K562 (cell line): ENCODE measurements at regions not wholly inside any gene's neighbourhood (a gene's known extent, or its start where the extent isn't known, plus 50 kb on each side); places are given as distances from the start of the nearest gene placed in this dataset.

Experiments used
- ATAC-seq: fragments of 200-7000 bp; cut with Tn5 transposase; 3 replicates; pipeline ENCODE4 v1.9.1; 2020; ENCODE audit warnings: moderate library complexity
- BruUV-seq: library from RNA; stranded (reverse); fragments of 400-500 nt; replicated peaks from 2 replicates; lab custom pipeline; 2021; lab: Mats Ljungman, UMichigan
- CTCF ChIA-PET: fragments of 300-600 bp; formaldehyde crosslinking; extraction: SDS; loops from one replicate; lab custom pipeline; 2021; ENCODE audit warnings: low intra/inter-chr PET ratio; lab: Yijun Ruan, JAX
- POLR2A ChIA-PET: fragments of 300-600, 350-650 bp; sonication (Branson Sonifier 250); formaldehyde crosslinking; extraction: SDS; loops from one replicate; lab custom pipeline; 2021; ENCODE audit warnings: antibody characterized with exemption, inconsistent platforms; lab: Yijun Ruan, JAX
- DNase-seq, 4 experiments: peaks; one replicate each; pipeline versions ENCODE4 v3.0.0 to v3.0.0-alpha.2; 2011 to 2018; ENCODE audit warnings: low spot score in 3 of 4, mixed read lengths in 3 of 4; ENCODE audit errors: extremely low read depth in 1 of 4
- FAIRE-seq: peaks from 2 replicates; lab custom pipeline; 2011; peaks lifted over from hg19 to GRCh38; lab: Jason Lieb, UNC
- H2AFZ ChIP-seq: 2 replicates; pipeline ENCODE4 v1.6.0; 2011; ENCODE audit warnings: low read depth, low read length, control low read depth, inconsistent platforms
- H3K27ac ChIP-seq: fragments of 200-600 bp; 3 replicates; pipeline ENCODE4 v1.8.0; 2011; ENCODE audit warnings: low read depth, mild to moderate bottlenecking, control low read depth, inconsistent platforms, low read length, moderate library complexity, mixed read lengths; ENCODE audit errors: extremely low read depth
- H3K27me3 ChIP-seq, 2 experiments: fragments of 300-600 bp in 1 of 2; 2 replicates in 1 of 2; 3 replicates in 1 of 2; pipeline versions ENCODE4 v1.6.0 to v1.8.0; 2011; ENCODE audit warnings: inconsistent platforms in 2 of 2, low read length in 2 of 2, mild to moderate bottlenecking in 1 of 2, mixed read lengths in 1 of 2, moderate library complexity in 1 of 2; ENCODE audit not compliant: control insufficient read depth in 2 of 2, insufficient read depth in 2 of 2
- H3K36me3 ChIP-seq: fragments of 300-600 bp; 3 replicates; pipeline ENCODE4 v1.8.0; 2011; ENCODE audit warnings: mild to moderate bottlenecking, low read length, inconsistent platforms; ENCODE audit not compliant: control insufficient read depth, insufficient read depth
- H3K4me1 ChIP-seq, 2 experiments: fragments of 200-600 bp in 1 of 2; replicated peaks in 1 of 2; 2 replicates in 1 of 2; 3 replicates in 1 of 2; pipeline versions ENCODE4 v1.5.1 to v1.8.0; 2011; ENCODE audit warnings: inconsistent platforms in 2 of 2, low read length in 2 of 2, mild to moderate bottlenecking in 1 of 2, mixed read lengths in 1 of 2, moderate library complexity in 1 of 2; ENCODE audit not compliant: control insufficient read depth in 2 of 2, insufficient read depth in 2 of 2
- H3K4me2 ChIP-seq: 2 replicates; pipeline ENCODE4 v1.6.1; 2011; ENCODE audit warnings: low read length, control low read depth, inconsistent platforms, mixed read lengths; ENCODE audit not compliant: insufficient read depth
- H3K4me3 ChIP-seq: fragments of 200-600 bp; sonication (generic), shearing (Covaris generic); 2 replicates; pipeline ENCODE4 v1.5.1; 2016; ENCODE audit warnings: control low read depth, inconsistent platforms
- H3K79me2 ChIP-seq: fragments of 200-600 bp; 3 replicates; pipeline ENCODE4 v1.8.0; 2011; ENCODE audit warnings: low read length, inconsistent platforms; ENCODE audit not compliant: control insufficient read depth, insufficient read depth
- H3K9ac ChIP-seq, 2 experiments: 2 replicates each; pipeline versions ENCODE4 v1.6.0 to v1.6.1; 2011; ENCODE audit warnings: low read depth in 2 of 2, low read length in 2 of 2, control low read depth in 1 of 2, inconsistent platforms in 1 of 2, mild to moderate bottlenecking in 1 of 2, mixed read lengths in 1 of 2; ENCODE audit not compliant: insufficient read depth in 1 of 2
- H3K9me1 ChIP-seq: one replicate; pipeline ENCODE4 v1.6.0; 2011; ENCODE audit warnings: inconsistent platforms, mild to moderate bottlenecking, low read length, moderate library complexity; ENCODE audit not compliant: control insufficient read depth, insufficient read depth
- H3K9me3 ChIP-seq: replicated peaks from 2 replicates; pipeline ENCODE4 v1.5.1; 2011; ENCODE audit warnings: low read depth, low read length, inconsistent platforms; ENCODE audit not compliant: control insufficient read depth, insufficient read depth
- H4K20me1 ChIP-seq: replicated peaks from 2 replicates; pipeline ENCODE4 v1.6.1; 2011; ENCODE audit warnings: low read length, inconsistent platforms, mixed read lengths; ENCODE audit not compliant: control insufficient read depth, insufficient read depth
- ELK1 ChIP-seq: sonication (generic); formaldehyde crosslinking; IDR thresholded peaks from 2 replicates; pipeline ENCODE4 v1.8.1; 2022; ENCODE audit warnings: missing genetic modification reagents
- ETV6 ChIP-seq, 3 experiments: fragments of 150-350 bp in 1 of 3; sonication (generic) in 1 of 3; formaldehyde crosslinking in 1 of 3; IDR thresholded peaks; 2 replicates each; pipeline versions ENCODE4 v1.6.1 to v1.8.0; 2014 to 2022; ENCODE audit warnings: borderline replicate concordance in 2 of 3, low read depth in 2 of 3, antibody characterized with exemption in 1 of 3, low read length in 1 of 3, mild to moderate bottlenecking in 1 of 3, missing genetic modification reagents in 1 of 3
- ILK ChIP-seq: fragments of 450-650 bp; IDR thresholded peaks from 2 replicates; pipeline ENCODE4 v1.6.1; 2016; ENCODE audit warnings: missing genetic modification characterization, low read depth, mild to moderate bottlenecking, missing compliant biosample characterization, moderate library complexity, borderline replicate concordance
- ZNF398 ChIP-seq: fragments of 250-450 bp; sonication (Bioruptor Pico); IDR thresholded peaks from 2 replicates; pipeline ENCODE4 v1.8.0; 2021; ENCODE audit warnings: moderate library complexity, mild to moderate bottlenecking, inconsistent platforms
- WGBS: fragments of 100-300 bp; shearing (Covaris generic); methylation state at CpG from one replicate; pipeline ENCODE4 v1.1.6; 2016; ENCODE audit warnings: low coverage, mixed read lengths; ENCODE audit not compliant: insufficient coverage; ENCODE audit errors: missing lambda C conversion rate; 5-methylcytosine and 5-hydroxymethylcytosine counted together
- in situ Hi-C: fragments of 300-500 bp; cut with MboI; formaldehyde crosslinking; loops from 4 replicates; pipeline ENCODE4 v1.15.0; 2018; ENCODE audit warnings: inconsistent platforms, mixed read lengths
- intact Hi-C: fragments of 100-400 bp; cut with micrococcal nuclease; formaldehyde crosslinking; loops from 2 replicates; pipeline ENCODE4 v1.14.2; 2022

- Histone ChIP-seq H3K27me3 (no peaks in the 10 kb centered on the region), H3K27ac (no peak overlapping the region), H3K4me1 (no peaks in the 10 kb centered on the region), H3K4me3 (no peak overlapping the region), H3K36me3 (no peaks in the 10 kb centered on the region), H3K4me2 (no peak overlapping the region), H3K9ac (no peak overlapping the region), H4K20me1 (no peaks in the 10 kb centered on the region), H3K9me1 (no peaks in the 10 kb centered on the region), H3K9me3 (no peaks in the 10 kb centered on the region), H2AFZ (no peak overlapping the region), H3K79me2 (no peaks in the 10 kb centered on the region)
- in situ Hi-C loops (no loop called here), intact Hi-C loops (no loop called here)
- 0% methylated on average over 6 of the region's 8 CpGs for WGBS
- ATAC-seq (no peak), DNase-seq (no peak), FAIRE-seq (no peak)
- no TSS peak for BruUV-seq
- ChIA-PET CTCF (no interaction called here), POLR2A (no interaction called here)
- TF ChIP-seq ILK (no peak), ETV6 (IDR thresholded peaks at IDR 0.05; ENCODE audit: borderline replicate concordance in 1 of 2, low read depth in 2 of 2, low read length in 1 of 2) (no peak), ETV6 (CRISPR knock-in tag; IDR thresholded peaks at IDR 0.05; ENCODE audit: borderline replicate concordance) (no peak), ELK1 (CRISPR knock-in tag) (no peak), ZNF398 (CRISPR knock-in tag) (no peak)
- TF ChIP-seq, all 486 proteins: peak for 0
These were observed 171.9 kb downstream of the GUCY2F start for GRCh38 chrX:109310031-109310430.
